Activated naive CD4-positive, alpha-beta T cell treated with anti-CD3 and anti-CD28 coated beads, Interleukin-2, amount 50 U/mL, for 24 hours (primary cell): ENCODE measurements at regions not wholly inside any gene's neighbourhood (a gene's known extent, or its start where the extent isn't known, plus 50 kb on each side); places are given as distances from the start of the nearest gene placed in this dataset.

Source experiments
- H3K27ac Mint-ChIP-seq: one replicate; pipeline ENCODE4 v1.8.0; 2021; ENCODE audit warnings: mild to moderate bottlenecking, mixed read lengths
- H3K27me3 Mint-ChIP-seq: one replicate; pipeline ENCODE4 v1.8.0; 2021; ENCODE audit warnings: mixed read lengths
- H3K36me3 Mint-ChIP-seq: one replicate; pipeline ENCODE4 v1.8.0; 2021; ENCODE audit warnings: mixed read lengths
- H3K4me1 Mint-ChIP-seq: one replicate; pipeline ENCODE4 v1.8.0; 2021; ENCODE audit warnings: mixed read lengths
- H3K4me3 Mint-ChIP-seq: one replicate; pipeline ENCODE4 v1.8.0; 2021; ENCODE audit warnings: mild to moderate bottlenecking, mixed read lengths
- H3K9me3 Mint-ChIP-seq: one replicate; pipeline ENCODE4 v1.8.0; 2021; ENCODE audit warnings: mixed read lengths

DNA sequence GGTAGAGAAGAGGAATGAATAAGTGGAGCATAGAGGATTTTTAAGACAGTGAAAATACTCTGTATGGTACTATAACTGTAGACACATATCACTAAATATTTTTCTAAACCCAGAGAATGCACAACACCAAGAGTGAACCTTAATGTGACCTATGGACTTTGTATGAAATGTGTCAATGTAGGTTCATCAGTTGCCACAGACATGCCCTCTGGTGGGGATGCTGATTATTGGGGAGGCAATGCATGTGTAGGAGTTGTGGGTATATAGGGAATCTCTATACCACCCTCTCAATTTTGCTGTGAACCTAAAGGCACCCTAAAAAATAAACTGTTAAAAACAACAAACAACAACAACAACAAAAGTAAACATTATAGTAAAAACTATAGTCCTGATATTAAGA, 293.7 kb downstream of the RNF144B start:
- Mint-ChIP-seq H3K27me3 (no peaks in the 10 kb centered on the region), H3K9me3 (no peaks in the 10 kb centered on the region), H3K4me3 (no peak overlapping the region), H3K4me1 (no peaks in the 10 kb centered on the region), H3K36me3 (no peaks in the 10 kb centered on the region), H3K27ac (no peak overlapping the region)

DNA sequence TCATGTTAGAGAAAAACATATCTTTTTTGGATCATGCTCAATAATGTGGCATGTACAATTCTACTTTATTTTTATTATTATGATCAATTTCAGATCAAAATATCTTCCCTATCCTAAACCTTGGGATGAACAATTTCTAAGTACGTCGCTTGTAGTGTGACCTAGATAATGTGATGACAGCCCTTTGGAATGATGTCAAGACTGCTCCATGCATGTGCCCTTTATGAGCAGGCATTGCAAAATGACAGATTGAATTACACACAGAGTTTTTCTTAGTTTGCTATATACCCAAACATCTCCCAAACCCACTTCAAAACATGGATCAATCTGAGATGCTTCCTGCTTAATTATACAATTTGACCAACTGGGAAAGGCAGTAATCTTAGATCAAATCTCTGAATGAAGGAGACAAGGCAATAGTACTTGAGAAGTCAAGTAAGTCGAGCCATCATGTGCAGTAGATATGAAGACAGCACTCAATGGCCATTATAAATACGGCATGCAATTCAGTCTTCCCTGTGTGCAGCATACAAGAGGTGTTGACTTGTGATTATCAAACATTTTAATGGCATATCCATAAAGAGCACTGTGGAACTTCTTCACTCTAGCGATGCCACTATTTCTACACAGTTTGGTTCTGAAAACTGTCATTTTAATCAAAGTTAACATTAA, 294.8 kb downstream of the RNF144B start:
- Mint-ChIP-seq H3K9me3 (no peaks in the 10 kb centered on the region), H3K4me3 (no peak overlapping the region), H3K36me3 (no peaks in the 10 kb centered on the region), H3K27ac (no peak overlapping the region), H3K27me3 (no peaks in the 10 kb centered on the region), H3K4me1 (no peaks in the 10 kb centered on the region)

DNA sequence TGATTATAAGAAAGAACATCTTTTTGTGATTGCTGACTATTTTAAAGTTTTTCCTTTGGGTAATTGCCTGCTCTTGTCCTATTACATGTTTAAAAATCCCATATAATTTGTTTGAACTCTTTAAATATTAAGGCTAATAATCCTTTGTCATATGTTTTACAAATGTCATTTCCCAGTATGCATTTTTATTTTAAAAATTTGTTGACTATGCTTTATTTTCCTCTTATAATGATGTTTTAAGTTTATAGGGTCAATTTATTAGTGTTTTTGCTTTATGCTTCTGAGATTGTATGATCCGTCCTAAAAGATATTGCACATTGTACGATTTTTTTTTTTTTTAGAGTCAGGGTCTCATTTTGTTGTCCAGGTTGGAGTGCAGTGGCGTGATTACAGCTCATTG, 297.2 kb downstream of the RNF144B start:
- Mint-ChIP-seq H3K4me1 (no peaks in the 10 kb centered on the region), H3K36me3 (no peaks in the 10 kb centered on the region), H3K4me3 (no peak overlapping the region), H3K27ac (no peak overlapping the region), H3K9me3 (no peaks in the 10 kb centered on the region), H3K27me3 (no peaks in the 10 kb centered on the region)

DNA sequence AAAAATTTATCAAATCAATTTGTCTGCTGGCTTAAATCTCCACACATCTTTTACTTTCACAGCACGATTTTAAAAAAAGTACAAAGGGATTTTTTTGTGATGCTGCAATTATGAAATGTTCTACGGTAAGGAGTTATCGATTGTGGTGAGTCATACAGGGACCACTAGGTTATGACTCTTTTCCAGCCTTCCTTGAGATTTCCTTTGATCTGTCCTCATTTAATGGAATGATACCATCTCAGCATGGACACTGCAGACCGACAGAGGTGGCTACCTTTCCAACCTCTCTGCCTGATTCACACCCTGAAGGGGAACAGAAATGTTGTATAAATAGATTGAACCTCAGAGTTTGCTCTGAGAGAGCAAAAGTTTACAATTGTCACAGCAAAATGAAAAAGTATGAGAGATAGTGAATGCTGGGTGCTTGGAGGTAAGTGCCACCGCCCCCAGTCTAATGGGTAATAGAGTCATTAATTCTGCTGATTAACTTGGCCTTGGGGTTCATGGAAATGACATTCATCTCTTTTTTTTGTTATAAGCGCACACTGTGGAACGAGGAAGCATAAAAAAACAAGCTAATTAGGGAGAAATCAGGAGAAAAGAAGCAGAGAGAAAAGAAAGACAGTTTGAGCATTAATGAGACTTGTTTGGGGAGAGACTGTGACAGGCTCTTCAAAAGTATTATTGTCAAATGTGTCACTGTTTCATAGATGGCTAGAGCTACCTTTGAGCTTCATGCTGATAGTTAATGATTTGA, 306.0 kb downstream of the RNF144B start:
- no peaks in the 10 kb centered on the region for H3K36me3 Mint-ChIP-seq
- no peaks in the 10 kb centered on the region for H3K27me3 Mint-ChIP-seq
- H3K9me3 Mint-ChIP-seq, result no peaks in the 10 kb centered on the region
- H3K4me3 Mint-ChIP-seq, result no peak overlapping the region
- H3K4me1 Mint-ChIP-seq, result no peaks in the 10 kb centered on the region
- no peak overlapping the region for H3K27ac Mint-ChIP-seq

DNA sequence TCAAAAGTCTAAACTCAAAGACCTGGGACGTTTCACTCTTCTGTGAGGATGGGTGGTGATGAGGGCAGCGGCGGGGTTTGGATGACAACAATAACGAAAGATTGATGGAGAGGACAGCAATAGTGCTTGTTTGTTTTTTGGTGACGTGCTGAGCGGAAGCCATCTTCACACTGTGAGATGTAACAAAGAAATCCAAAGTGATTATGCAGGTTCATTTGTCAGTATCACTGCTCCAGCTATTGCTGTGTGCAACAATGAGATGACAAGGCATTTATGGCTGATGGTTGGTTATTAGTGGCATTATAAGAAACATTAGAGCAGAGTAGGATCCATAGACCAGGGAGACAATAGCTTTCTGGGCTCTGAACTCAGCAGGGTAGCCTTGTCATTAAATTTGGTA, 306.7 kb downstream of the RNF144B start:
- H3K9me3 Mint-ChIP-seq, result no peaks in the 10 kb centered on the region
- H3K27ac Mint-ChIP-seq, result no peak overlapping the region
- H3K4me1 Mint-ChIP-seq, result no peaks in the 10 kb centered on the region
- H3K4me3 Mint-ChIP-seq, result no peak overlapping the region
- no peaks in the 10 kb centered on the region for H3K36me3 Mint-ChIP-seq
- H3K27me3 Mint-ChIP-seq, result no peaks in the 10 kb centered on the region

DNA sequence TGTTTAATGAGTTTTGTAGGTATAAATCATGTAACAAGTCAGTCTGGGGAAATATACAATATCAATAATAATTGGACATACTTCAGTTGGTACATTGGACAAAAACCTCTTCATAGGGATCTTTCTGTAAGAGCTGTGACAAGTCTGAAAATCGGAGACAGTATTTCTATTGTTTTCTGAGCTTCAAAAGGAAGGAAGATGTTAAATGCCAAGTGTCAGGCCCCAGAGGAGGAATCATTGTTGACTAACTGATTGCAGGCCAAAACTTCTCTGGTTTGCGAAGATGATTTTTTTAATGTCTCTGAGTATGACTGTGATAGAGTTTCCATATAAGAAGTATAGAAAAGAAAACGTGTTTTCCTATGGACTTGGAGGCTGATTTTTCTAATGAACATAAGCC, 316.4 kb downstream of the RNF144B start:
- Mint-ChIP-seq H3K27ac (no peak overlapping the region), H3K27me3 (peaks cover 1% of the 10 kb centered on the region), H3K9me3 (peaks cover 5% of the 10 kb centered on the region), H3K36me3 (no peaks in the 10 kb centered on the region), H3K4me3 (no peak overlapping the region), H3K4me1 (no peaks in the 10 kb centered on the region)

DNA sequence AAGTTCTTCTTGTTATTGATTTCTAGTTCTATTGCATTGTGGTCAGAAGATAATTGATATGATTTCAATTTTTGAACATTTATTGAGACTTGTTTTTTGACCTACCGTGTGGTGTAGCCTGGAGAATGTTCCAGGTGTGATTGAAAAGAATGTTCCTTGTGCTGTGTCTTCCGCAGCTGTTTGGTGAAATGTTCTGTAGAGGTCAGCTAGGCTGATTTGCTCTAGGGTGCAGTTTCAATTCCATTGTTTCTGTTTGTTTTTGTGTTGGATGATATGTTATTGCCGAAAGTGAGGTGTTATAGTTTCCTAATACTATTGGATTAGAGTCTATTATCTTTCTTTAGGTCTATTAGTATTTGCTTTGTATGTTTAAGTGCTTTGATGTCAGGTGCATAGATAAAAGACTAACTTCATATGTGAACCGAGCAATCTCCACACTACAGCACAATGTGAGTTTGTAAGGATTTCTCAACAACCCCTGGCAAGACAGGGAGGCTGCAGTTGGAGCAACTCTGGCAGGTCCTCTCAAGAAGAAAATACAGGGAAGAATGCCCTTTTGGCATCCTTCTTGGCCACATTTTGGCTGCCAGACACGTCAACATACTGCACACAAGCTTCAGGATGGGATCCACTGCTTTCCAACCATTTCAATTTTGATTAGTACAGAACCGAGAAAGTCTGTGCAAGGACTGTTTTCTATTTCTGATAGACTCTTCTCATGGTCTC, 320.7 kb downstream of the RNF144B start:
- Mint-ChIP-seq H3K27me3 (peaks cover 1% of the 10 kb centered on the region), H3K4me1 (no peaks in the 10 kb centered on the region), H3K9me3 (peaks cover 5% of the 10 kb centered on the region), H3K27ac (no peak overlapping the region), H3K36me3 (no peaks in the 10 kb centered on the region), H3K4me3 (no peak overlapping the region)

DNA sequence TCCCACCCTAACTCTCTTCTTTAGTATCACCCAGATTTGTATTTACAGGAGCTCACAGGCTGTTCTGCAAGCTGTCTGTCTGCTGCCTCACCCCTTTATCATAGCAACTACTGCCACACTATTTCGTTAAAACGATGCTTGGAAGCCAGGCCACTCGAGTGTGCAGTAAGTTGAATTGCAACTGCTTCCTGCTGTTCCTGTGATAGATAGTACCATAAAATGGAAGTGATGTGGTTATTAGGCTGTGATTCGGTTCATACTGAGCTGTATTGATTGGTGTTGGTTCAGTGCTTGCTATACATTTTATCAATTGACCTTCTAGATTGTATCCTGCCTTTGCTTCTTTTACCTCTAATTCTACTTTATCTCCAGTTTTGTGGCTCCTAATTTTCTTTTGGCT, 325.4 kb downstream of the RNF144B start:
- no peak overlapping the region for H3K27ac Mint-ChIP-seq
- peaks cover 2% of the 10 kb centered on the region for H3K27me3 Mint-ChIP-seq
- peaks cover 6% of the 10 kb centered on the region for H3K9me3 Mint-ChIP-seq
- no peak overlapping the region for H3K4me3 Mint-ChIP-seq
- H3K4me1 Mint-ChIP-seq, result no peaks in the 10 kb centered on the region
- no peaks in the 10 kb centered on the region for H3K36me3 Mint-ChIP-seq

DNA sequence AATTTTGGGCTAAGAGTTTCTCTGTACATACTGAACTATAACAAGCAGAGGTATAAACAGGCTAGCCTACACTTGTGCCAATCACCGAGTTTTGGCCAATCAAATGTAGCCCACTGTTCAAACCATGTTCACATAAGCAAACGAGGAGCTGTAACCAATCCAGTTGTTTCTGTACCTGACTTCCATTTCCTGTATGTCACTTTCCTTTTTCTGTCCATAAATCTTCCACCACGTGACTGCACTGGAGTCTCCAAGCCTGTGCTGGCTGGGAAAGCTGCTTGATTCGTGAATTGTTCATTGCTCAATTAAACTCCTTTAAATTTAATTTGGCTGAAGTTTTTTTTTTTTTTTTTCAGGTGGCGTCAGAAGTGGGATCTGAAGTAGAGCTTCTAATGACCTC, 332.9 kb downstream of the RNF144B start:
- Mint-ChIP-seq H3K4me1 (no peaks in the 10 kb centered on the region), H3K36me3 (no peaks in the 10 kb centered on the region), H3K4me3 (no peak overlapping the region), H3K9me3 (peaks cover 4% of the 10 kb centered on the region), H3K27me3 (no peaks in the 10 kb centered on the region), H3K27ac (no peak overlapping the region)

DNA sequence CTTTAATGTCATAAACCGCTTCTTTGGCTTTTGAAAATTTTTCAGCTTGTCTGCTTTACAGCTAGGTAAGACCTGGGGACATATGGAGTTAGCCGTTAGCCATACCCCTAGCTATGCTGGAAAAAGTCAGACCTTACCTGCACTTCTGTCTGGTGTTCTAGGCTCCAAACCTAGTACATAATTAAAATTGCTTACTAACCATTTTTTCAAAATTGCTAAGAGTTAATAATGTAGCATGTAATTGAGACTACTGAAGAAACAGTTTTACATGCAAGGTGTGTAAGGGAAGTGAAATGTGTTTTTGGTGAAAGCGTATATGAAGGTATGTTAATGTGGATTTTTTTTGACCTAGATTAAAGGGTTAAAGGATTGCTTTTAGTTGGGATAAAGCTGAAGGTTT, 336.9 kb downstream of the RNF144B start:
- Mint-ChIP-seq H3K4me1 (no peaks in the 10 kb centered on the region), H3K36me3 (no peaks in the 10 kb centered on the region), H3K9me3 (no peaks in the 10 kb centered on the region), H3K4me3 (no peak overlapping the region), H3K27ac (no peak overlapping the region), H3K27me3 (no peaks in the 10 kb centered on the region)

DNA sequence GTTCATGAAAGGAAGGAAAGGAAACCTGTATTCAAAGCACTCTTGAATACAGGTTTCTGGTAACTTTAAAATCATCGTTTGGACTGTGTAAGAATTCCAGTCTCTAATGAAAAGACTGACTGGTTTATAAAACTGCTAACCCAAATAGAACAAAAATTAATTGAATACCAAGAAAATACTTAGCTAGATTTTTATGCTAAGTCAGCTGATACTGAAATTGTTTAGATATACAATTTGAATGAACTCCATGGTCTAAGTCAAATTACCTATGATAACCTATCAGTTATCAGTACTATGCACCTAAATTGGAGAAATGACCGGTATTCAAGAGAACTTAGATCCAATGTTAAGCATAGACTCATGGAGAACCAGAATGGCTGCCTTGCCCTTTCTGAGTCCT, 338.3 kb downstream of the RNF144B start:
- no peak overlapping the region for H3K4me3 Mint-ChIP-seq

DNA sequence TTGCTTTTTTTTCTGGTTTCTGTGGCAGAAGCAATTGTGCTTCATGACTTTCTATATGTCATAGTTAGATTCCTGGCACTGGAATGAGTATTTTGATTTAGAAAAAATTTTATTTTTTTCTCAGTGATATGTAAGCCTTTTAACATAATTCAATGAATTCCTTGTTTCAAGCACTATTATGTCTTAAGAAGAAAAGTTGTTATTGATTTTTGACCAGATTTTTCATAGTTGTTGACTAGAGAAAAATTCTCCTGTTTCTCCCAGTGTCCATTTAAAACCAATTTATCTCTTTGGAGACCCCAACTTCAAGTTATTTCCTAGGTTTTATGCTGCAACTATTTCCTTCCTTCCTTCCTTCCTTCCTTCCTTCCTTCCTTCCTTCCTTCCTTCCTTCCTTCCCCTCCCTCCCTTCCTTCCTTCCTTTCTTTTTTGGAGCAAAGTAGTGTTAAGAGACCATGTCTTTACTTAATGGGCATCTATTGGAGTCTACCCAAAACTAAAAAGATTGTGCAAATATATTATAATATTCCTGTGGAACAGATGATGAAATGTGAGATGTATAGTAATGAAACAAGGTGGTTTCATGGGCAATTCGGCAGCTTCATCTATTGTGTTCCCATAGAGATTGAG, 346.9 kb downstream of the RNF144B start:
- Mint-ChIP-seq H3K4me1 (no peaks in the 10 kb centered on the region), H3K36me3 (no peaks in the 10 kb centered on the region), H3K27ac (no peak overlapping the region), H3K9me3 (no peaks in the 10 kb centered on the region), H3K4me3 (no peak overlapping the region), H3K27me3 (peaks cover 2% of the 10 kb centered on the region)

More for the DNA sequence above, 338.3 kb downstream of the RNF144B start:
- Mint-ChIP-seq H3K27me3 (peaks cover 2% of the 10 kb centered on the region), H3K27ac (no peak overlapping the region), H3K36me3 (no peaks in the 10 kb centered on the region), H3K9me3 (no peaks in the 10 kb centered on the region), H3K4me1 (no peaks in the 10 kb centered on the region)

DNA sequence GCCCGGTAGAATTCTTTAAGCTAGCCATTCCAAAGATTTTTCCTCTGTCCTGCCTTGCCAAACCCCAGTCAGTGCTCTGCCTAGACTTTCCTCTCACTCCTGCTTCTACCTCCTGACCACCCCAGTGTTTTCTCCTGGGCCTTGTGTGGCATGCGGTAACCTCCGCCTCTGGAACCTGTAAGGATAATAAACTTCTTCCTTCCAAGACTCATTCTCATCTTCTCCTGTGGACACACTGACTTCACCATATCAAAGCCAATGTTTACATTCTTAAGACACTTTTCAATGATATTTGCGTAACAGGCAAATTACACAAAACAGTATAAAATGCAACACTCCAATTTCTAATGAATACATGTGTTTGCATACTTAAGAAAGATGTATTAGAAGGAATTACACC, 354.6 kb downstream of the RNF144B start:
- Mint-ChIP-seq H3K36me3 (no peaks in the 10 kb centered on the region), H3K4me3 (no peak overlapping the region), H3K4me1 (no peaks in the 10 kb centered on the region), H3K27me3 (no peaks in the 10 kb centered on the region), H3K9me3 (no peaks in the 10 kb centered on the region), H3K27ac (no peak overlapping the region)

DNA sequence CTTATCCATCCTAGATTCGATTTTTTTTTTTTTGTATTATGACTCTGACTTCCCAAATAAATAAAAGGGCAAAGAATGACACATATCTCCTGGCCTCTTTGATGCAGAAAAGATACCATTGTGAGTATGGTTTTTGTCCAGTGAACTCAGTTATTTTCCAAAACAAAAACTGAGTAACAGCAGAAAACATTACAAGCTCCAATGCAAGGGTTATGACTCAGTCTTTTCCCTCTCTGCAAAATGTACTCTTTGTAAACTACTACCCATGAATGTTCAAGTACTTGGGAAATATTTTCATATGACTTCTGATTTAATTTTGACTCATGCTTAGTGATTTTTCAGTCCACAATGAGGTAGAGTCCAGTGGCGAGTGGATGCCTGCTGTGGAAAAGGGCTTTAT, 355.3 kb downstream of the RNF144B start:
- H3K9me3 Mint-ChIP-seq, result no peaks in the 10 kb centered on the region
- H3K27me3 Mint-ChIP-seq, result no peaks in the 10 kb centered on the region

DNA sequence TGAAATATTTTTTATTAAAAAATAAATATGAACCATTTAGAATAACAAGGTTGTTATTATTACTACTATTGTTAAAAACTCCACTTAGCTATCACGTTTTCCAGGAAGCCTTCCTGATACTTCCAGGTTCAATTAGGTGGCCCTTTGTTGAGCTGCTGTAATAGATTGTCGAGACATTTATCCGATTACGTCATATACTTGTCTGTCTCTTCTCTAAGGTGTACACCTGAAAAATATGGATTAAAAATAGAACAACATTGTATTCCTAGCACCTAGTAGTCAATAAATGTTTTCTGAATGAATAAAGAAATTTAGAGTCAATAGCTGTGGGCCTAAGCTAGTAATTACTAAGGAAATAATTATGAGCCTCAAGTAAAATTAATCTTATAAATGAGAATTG, 359.6 kb downstream of the RNF144B start:
- Mint-ChIP-seq H3K36me3 (no peaks in the 10 kb centered on the region), H3K27me3 (no peaks in the 10 kb centered on the region), H3K27ac (no peak overlapping the region), H3K4me3 (no peak overlapping the region), H3K4me1 (no peaks in the 10 kb centered on the region), H3K9me3 (no peaks in the 10 kb centered on the region)

More for the DNA sequence above, 355.3 kb downstream of the RNF144B start:
- Mint-ChIP-seq H3K4me1 (no peaks in the 10 kb centered on the region), H3K36me3 (no peaks in the 10 kb centered on the region), H3K27ac (no peak overlapping the region), H3K4me3 (no peak overlapping the region)

DNA sequence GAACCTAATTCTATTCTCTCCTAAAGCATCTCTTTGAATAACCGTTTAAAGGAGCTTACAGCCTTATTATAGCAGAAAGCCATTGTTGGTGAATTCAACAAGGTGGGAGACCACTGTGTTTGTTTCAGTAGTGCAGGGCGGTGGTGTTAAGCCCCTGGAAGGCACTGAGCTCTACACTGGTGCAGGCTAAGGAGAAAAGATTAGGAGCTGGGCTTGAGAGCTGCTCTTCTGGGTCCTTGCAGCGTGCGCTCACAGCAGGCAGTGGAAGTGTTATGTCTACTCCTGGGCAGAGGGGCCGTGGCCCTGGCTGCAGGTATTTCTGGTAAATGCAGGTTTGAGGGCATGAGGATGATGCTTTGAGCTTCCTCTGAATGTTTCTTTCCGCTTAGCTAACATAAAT, 361.2 kb downstream of the RNF144B start:
- H3K4me3 Mint-ChIP-seq, result no peak overlapping the region
- no peaks in the 10 kb centered on the region for H3K9me3 Mint-ChIP-seq
- no peaks in the 10 kb centered on the region for H3K36me3 Mint-ChIP-seq
- H3K27me3 Mint-ChIP-seq, result no peaks in the 10 kb centered on the region
- no peaks in the 10 kb centered on the region for H3K4me1 Mint-ChIP-seq
- no peak overlapping the region for H3K27ac Mint-ChIP-seq
